ENCODE measurements at regions not wholly inside any gene's neighbourhood (a gene's known extent, or its start where the extent isn't known, plus 50 kb on each side); places are given as distances from the start of the nearest gene placed in this dataset.
A peak's percentile ranks its signal among the peaks of the same experiment; 100 is the strongest.
"Not testable (repeated sequence)": the region's sequence is repeated elsewhere in the genome, so short reads cannot be mapped to it uniquely, and the experiment has no call there.

GRCh38 chr15:70593795-70594194, 169.6 kb downstream of the UACA start:
- H3K27me3 Mint-ChIP-seq: peaks cover 3% of the 10 kb centered on the region
- peaks cover 13% of the 10 kb centered on the region for H3K9me3 Mint-ChIP-seq
- TF ChIP-seq, protein P1, sequence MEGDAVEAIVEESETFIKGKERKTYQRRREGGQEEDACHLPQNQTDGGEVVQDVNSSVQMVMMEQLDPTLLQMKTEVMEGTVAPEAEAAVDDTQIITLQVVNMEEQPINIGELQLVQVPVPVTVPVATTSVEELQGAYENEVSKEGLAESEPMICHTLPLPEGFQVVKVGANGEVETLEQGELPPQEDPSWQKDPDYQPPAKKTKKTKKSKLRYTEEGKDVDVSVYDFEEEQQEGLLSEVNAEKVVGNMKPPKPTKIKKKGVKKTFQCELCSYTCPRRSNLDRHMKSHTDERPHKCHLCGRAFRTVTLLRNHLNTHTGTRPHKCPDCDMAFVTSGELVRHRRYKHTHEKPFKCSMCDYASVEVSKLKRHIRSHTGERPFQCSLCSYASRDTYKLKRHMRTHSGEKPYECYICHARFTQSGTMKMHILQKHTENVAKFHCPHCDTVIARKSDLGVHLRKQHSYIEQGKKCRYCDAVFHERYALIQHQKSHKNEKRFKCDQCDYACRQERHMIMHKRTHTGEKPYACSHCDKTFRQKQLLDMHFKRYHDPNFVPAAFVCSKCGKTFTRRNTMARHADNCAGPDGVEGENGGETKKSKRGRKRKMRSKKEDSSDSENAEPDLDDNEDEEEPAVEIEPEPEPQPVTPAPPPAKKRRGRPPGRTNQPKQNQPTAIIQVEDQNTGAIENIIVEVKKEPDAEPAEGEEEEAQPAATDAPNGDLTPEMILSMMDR (conservative IDR thresholded peaks at IDR 0.05): no peak
- peaks cover 8% of the 10 kb centered on the region for H3K4me1 Mint-ChIP-seq (ENCODE audit: unreplicated experiment)
- no peak overlapping the region for H3K4me3 Mint-ChIP-seq
- H3K36me3 Mint-ChIP-seq: no peaks in the 10 kb centered on the region
- H3K27ac Mint-ChIP-seq: no peak overlapping the region
- DNase-seq (ENCODE audit: extremely low spot score, unreplicated experiment): no peak

GRCh38 chr15:70589728-70590127, 173.6 kb downstream of the UACA start:
- TF ChIP-seq, protein P1 (conservative IDR thresholded peaks at IDR 0.05): no peak
- DNase-seq (ENCODE audit: extremely low spot score, unreplicated experiment): no peak
- H3K36me3 Mint-ChIP-seq: no peaks in the 10 kb centered on the region
- peaks cover 21% of the 10 kb centered on the region for H3K4me1 Mint-ChIP-seq (ENCODE audit: unreplicated experiment)
- peaks cover 13% of the 10 kb centered on the region for H3K9me3 Mint-ChIP-seq
- H3K4me3 Mint-ChIP-seq: no peak overlapping the region
- H3K27ac Mint-ChIP-seq: no peak overlapping the region
- peaks cover 6% of the 10 kb centered on the region for H3K27me3 Mint-ChIP-seq

GRCh38 chr15:70589221-70589620, 174.1 kb downstream of the UACA start:
- TF ChIP-seq, protein P1 (conservative IDR thresholded peaks at IDR 0.05): no peak
- Mint-ChIP-seq H3K27ac (no peak overlapping the region), H3K4me3 (no peak overlapping the region), H3K27me3 (peaks cover 6% of the 10 kb centered on the region), H3K4me1 (ENCODE audit: unreplicated experiment) (peaks cover 26% of the 10 kb centered on the region), H3K36me3 (no peaks in the 10 kb centered on the region), H3K9me3 (peaks cover 11% of the 10 kb centered on the region)
- DNase-seq (ENCODE audit: extremely low spot score, unreplicated experiment): no peak

GRCh38 chr15:70588613-70589012, 174.7 kb downstream of the UACA start:
- no peak overlapping the region for H3K27ac Mint-ChIP-seq
- H3K36me3 Mint-ChIP-seq: no peaks in the 10 kb centered on the region
- H3K4me3 Mint-ChIP-seq: no peak overlapping the region
- peaks cover 6% of the 10 kb centered on the region for H3K27me3 Mint-ChIP-seq
- H3K4me1 Mint-ChIP-seq (ENCODE audit: unreplicated experiment): peaks cover 31% of the 10 kb centered on the region
- peaks cover 11% of the 10 kb centered on the region for H3K9me3 Mint-ChIP-seq
- TF ChIP-seq, protein P1 (conservative IDR thresholded peaks at IDR 0.05): no peak
- DNase-seq (ENCODE audit: extremely low spot score, unreplicated experiment): peak; percentile 13

DNA sequence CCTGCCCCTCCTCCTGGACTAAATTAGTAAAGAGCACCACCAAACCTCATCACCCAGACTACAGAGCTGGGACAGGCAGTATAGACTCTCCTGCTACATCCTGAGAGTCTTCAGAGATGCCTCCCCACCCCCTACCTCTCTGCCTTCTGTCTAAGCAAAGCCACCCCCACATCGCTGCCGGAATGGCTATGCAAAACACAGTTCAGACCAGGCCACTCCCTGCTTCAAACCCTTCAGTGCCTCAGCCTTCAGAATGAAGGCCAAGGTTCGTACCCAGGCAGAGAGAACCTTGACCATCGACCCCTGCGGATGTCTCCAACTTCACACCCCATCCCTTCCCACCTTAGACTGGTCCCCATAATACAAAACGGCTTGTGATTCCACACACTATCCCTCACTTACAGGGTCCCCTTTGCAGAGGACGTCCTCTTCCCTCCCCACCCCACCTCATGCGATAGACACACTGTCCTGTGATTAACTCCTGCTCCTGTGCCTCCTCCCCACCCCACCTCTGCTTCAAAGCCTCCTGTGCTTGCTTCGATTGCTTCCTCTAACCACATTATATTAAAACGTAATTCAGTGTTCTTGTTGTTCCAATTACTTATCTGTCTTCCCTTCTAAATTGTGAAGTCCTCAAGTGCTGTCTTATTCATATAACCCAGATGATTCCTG, 175.3 kb downstream of the UACA start:
- Mint-ChIP-seq H3K36me3 (no peaks in the 10 kb centered on the region), H3K27ac (no peak overlapping the region), H3K9me3 (peaks cover 11% of the 10 kb centered on the region), H3K4me1 (ENCODE audit: unreplicated experiment) (peaks cover 31% of the 10 kb centered on the region), H3K4me3 (no peak overlapping the region), H3K27me3 (peaks cover 6% of the 10 kb centered on the region)
- peak; percentile 37 for DNase-seq (ENCODE audit: extremely low spot score, unreplicated experiment)
- TF ChIP-seq, protein P1 (conservative IDR thresholded peaks at IDR 0.05): no peak

GRCh38 chr15:70587012-70587634, 176.2 kb downstream of the UACA start:
- Mint-ChIP-seq H3K9me3 (peaks cover 11% of the 10 kb centered on the region), H3K4me1 (ENCODE audit: unreplicated experiment) (peaks cover 31% of the 10 kb centered on the region)
- not testable (repeated sequence) for DNase-seq (ENCODE audit: extremely low spot score, unreplicated experiment); H3K27ac Mint-ChIP-seq; H3K27me3 Mint-ChIP-seq; H3K36me3 Mint-ChIP-seq; H3K4me3 Mint-ChIP-seq
